Thoracic aorta (tissue), 2 donors: ENCODE measurements at regions not wholly inside any gene's neighbourhood (a gene's known extent, or its start where the extent isn't known, plus 50 kb on each side); places are given as distances from the start of the nearest gene placed in this dataset.

Experiments used
- ATAC-seq: fragments of 150-250 bp; one replicate; pipeline ENCODE4 v1.8.0; 2017; ENCODE audit warnings: low read depth; ENCODE audit not compliant: insufficient number of reproducible peaks, low FRiP score
- DNase-seq: peaks from one replicate; pipeline ENCODE4 v3.0.0-alpha.2; 2020; ENCODE audit warnings: low spot score
- H3K27ac ChIP-seq, 2 donors: fragments of 200-600 bp; sonication (generic); 1 replicate in 1 of 2; 2 replicates in 1 of 2; pipeline ENCODE4 v1.5.1; 2016; ENCODE audit warnings: mild to moderate bottlenecking in 2 of 2, moderate library complexity in 2 of 2
- H3K27me3 ChIP-seq: fragments of 200-600 bp; sonication (generic); replicated peaks from 2 replicates; pipeline ENCODE4 v1.6.0; 2016; ENCODE audit warnings: mild to moderate bottlenecking; ENCODE audit not compliant: insufficient read depth
- H3K36me3 ChIP-seq: fragments of 200-600 bp; sonication (generic); one replicate; pipeline ENCODE4 v1.5.1; 2016
- H3K4me1 ChIP-seq, 2 donors: fragments of 200-600 bp; sonication (generic); 1 replicate in 1 of 2; 2 replicates in 1 of 2; pipeline versions ENCODE4 v1.5.1 to v1.6.0; 2016; ENCODE audit warnings: low read depth in 2 of 2, mild to moderate bottlenecking in 1 of 2; ENCODE audit not compliant: control insufficient read depth in 1 of 2
- H3K4me3 ChIP-seq: fragments of 200-600 bp; sonication (generic); 2 replicates; pipeline ENCODE4 v1.5.1; 2016; ENCODE audit warnings: mild to moderate bottlenecking
- H3K9me3 ChIP-seq: fragments of 200-600 bp; sonication (generic); 2 replicates; pipeline ENCODE4 v1.5.1; 2016
- TF ChIP-seq, protein P1 (sequence below): fragments of 200-600 bp; sonication (generic); IDR thresholded peaks from one replicate; pipeline ENCODE4 v1.5.1; 2019; ENCODE audit warnings: antibody characterized with exemption

DNA sequence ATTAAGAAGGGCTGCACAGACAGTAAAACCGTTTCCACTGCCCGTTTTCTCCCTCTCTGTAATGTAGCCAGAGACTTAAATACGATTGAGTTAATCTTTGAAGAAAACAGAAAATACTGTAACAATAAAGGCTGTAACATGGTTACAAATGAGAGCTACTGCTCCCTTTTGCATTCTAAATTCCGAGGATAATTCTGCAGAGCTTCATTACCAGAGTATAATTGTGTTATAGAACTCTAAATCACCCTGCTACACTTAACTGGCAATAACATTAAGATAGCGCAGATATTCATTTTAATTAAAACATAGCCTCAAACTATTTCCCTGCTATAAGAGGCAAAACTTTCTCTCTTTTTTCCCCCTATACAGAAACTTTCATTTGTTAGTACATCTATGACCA is 283.7 kb upstream of the BRINP1 start:
- no peak for ATAC-seq
- H3K4me3 ChIP-seq, result no peak overlapping the region
- H3K4me1 ChIP-seq, result no peaks in the 10 kb centered on the region
- H3K27me3 ChIP-seq, result no peaks in the 10 kb centered on the region
- TF ChIP-seq, protein P1, sequence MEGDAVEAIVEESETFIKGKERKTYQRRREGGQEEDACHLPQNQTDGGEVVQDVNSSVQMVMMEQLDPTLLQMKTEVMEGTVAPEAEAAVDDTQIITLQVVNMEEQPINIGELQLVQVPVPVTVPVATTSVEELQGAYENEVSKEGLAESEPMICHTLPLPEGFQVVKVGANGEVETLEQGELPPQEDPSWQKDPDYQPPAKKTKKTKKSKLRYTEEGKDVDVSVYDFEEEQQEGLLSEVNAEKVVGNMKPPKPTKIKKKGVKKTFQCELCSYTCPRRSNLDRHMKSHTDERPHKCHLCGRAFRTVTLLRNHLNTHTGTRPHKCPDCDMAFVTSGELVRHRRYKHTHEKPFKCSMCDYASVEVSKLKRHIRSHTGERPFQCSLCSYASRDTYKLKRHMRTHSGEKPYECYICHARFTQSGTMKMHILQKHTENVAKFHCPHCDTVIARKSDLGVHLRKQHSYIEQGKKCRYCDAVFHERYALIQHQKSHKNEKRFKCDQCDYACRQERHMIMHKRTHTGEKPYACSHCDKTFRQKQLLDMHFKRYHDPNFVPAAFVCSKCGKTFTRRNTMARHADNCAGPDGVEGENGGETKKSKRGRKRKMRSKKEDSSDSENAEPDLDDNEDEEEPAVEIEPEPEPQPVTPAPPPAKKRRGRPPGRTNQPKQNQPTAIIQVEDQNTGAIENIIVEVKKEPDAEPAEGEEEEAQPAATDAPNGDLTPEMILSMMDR, result no peak
- DNase-seq, result no peak
- H3K9me3 ChIP-seq, result no peaks in the 10 kb centered on the region
- H3K36me3 ChIP-seq, result no peaks in the 10 kb centered on the region
- no peak overlapping the region for H3K27ac ChIP-seq

- Histone ChIP-seq H3K36me3 (no peaks in the 10 kb centered on the region), H3K27me3 (no peaks in the 10 kb centered on the region), H3K9me3 (no peaks in the 10 kb centered on the region), H3K4me1 (no peaks in the 10 kb centered on the region), H3K27ac (no peak overlapping the region), H3K4me3 (no peak overlapping the region)
- no peak for DNase-seq
- ATAC-seq, result no peak
- TF ChIP-seq, protein P1, result no peak
Measured at GRCh38 chr9:119649205-119649604, 280.0 kb upstream of the BRINP1 start.

DNA sequence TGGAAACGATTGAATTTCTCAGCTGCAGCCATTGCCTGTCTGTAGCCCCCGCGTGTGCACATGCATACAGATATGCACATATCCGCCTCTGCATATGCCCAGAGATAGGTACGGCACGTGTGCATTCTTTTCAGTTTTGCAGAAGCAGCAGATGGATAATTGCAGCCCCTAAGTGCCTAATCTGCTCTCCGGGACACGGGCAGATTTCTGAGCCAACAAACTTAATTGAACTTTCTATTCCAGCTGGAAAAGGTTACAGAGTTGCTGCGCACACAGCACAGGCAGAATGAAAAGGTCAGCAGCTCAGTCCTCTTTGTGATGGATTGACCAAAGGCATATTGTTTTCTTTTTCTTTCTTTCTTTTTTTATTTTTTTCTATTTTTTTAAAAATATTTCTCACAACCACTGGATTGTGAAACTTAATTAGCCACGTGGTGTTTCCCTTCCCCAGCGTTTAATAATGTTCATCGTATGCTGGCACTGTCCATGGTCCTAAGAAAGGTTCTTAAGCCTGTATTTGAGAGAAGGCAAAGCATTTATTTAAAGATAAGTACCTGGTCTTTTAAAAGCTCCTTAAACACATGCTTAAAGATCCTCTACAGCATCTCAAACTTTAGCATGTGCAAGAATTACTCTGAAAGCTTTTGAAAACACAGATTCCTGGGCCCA is 270.2 kb upstream of the BRINP1 start:
- H3K27ac ChIP-seq, result no peak overlapping the region
- H3K27me3 ChIP-seq, result no peaks in the 10 kb centered on the region
- H3K4me3 ChIP-seq, result no peak overlapping the region
- TF ChIP-seq, protein P1, result no peak
- ATAC-seq (no peak), DNase-seq (no peak)
- no peaks in the 10 kb centered on the region for H3K36me3 ChIP-seq
- no peaks in the 10 kb centered on the region for H3K9me3 ChIP-seq
- H3K4me1 ChIP-seq, result no peaks in the 10 kb centered on the region

- Histone ChIP-seq H3K27ac (no peak overlapping the region), H3K4me1 (no peaks in the 10 kb centered on the region), H3K27me3 (no peaks in the 10 kb centered on the region), H3K4me3 (no peak overlapping the region), H3K36me3 (no peaks in the 10 kb centered on the region), H3K9me3 (no peaks in the 10 kb centered on the region)
- TF ChIP-seq, protein P1, result no peak
- ATAC-seq (no peak), DNase-seq (no peak)
Measured at GRCh38 chr9:119634006-119634405, 264.8 kb upstream of the BRINP1 start.

DNA sequence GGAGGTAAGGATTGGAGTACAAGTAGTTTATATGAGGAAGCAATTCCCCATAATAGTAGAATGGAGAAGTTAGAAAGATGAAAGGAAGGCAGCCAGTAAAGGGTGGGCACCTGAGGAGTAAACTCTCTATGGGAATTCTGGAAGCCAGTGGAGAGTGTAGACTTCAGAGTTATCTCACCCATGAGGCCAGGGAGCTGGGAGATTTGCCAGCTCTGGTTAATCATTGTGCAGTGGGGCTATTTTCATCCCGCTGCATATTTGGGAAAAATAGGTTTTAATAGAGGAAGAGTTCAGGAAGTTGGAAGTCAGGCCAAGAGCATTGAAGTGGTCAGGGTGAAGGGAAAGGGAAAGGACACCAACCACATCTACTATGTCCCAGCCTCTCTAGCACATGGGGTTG is 242.3 kb upstream of the BRINP1 start:
- no peak for DNase-seq
- TF ChIP-seq, protein P1, result no peak
- no peak for ATAC-seq
- no peak overlapping the region for H3K4me3 ChIP-seq
- H3K36me3 ChIP-seq, result no peaks in the 10 kb centered on the region
- no peak overlapping the region for H3K27ac ChIP-seq
- no peaks in the 10 kb centered on the region for H3K4me1 ChIP-seq
- no peaks in the 10 kb centered on the region for H3K27me3 ChIP-seq
- H3K9me3 ChIP-seq, result no peaks in the 10 kb centered on the region
